Trophoblast cell (in vitro differentiated cells and primary cell): ENCODE measurements at regions not wholly inside any gene's neighbourhood (a gene's known extent, or its start where the extent isn't known, plus 50 kb on each side); places are given as distances from the start of the nearest gene placed in this dataset.
"Not testable (repeated sequence)": the region's sequence is repeated elsewhere in the genome, so short reads cannot be mapped to it uniquely, and the experiment has no call there.

ENCODE experiments used
- DNase-seq, 2 donors: peaks; one replicate each; pipeline ENCODE4 v3.0.0-alpha.2; 2016
- H2AFZ ChIP-seq: 2 replicates; pipeline ENCODE4 v1.6.1; 2013; ENCODE audit warnings: low read length, moderate library complexity, mild to moderate bottlenecking; ENCODE audit not compliant: insufficient read depth, poor library complexity
- H2AK5ac ChIP-seq: 2 replicates; pipeline ENCODE4 v1.6.1; 2013; ENCODE audit warnings: mild to moderate bottlenecking, low read length
- H2BK120ac ChIP-seq: 2 replicates; pipeline ENCODE4 v1.6.1; 2013; ENCODE audit warnings: low read length, mild to moderate bottlenecking, moderate library complexity; ENCODE audit not compliant: insufficient read depth, poor library complexity
- H2BK12ac ChIP-seq: 2 replicates; pipeline ENCODE4 v1.6.1; 2013; ENCODE audit warnings: mild to moderate bottlenecking, low read length, moderate library complexity
- H2BK5ac ChIP-seq: 2 replicates; pipeline ENCODE4 v1.6.1; 2013; ENCODE audit warnings: low read length, low read depth, moderate library complexity, mild to moderate bottlenecking; ENCODE audit not compliant: poor library complexity
- H3K14ac ChIP-seq: 2 replicates; pipeline ENCODE4 v1.6.1; 2013; ENCODE audit warnings: mild to moderate bottlenecking, low read length
- H3K18ac ChIP-seq: 2 replicates; pipeline ENCODE4 v1.6.1; 2013; ENCODE audit warnings: mild to moderate bottlenecking, low read length
- H3K23ac ChIP-seq: 2 replicates; pipeline ENCODE4 v1.6.1; 2013; ENCODE audit warnings: low read length
- H3K27ac ChIP-seq: 2 replicates; pipeline ENCODE4 v1.5.1; 2013; ENCODE audit warnings: low read depth, mild to moderate bottlenecking, inconsistent platforms, low read length, moderate library complexity
- H3K27me3 ChIP-seq: 2 replicates; pipeline ENCODE4 v1.6.1; 2013; ENCODE audit warnings: inconsistent platforms, mild to moderate bottlenecking, low read length, moderate library complexity; ENCODE audit not compliant: insufficient read depth
- H3K36me3 ChIP-seq, 2 experiments: 1 replicate in 1 of 2; 2 replicates in 1 of 2; pipeline ENCODE4 v1.6.1; 2013; ENCODE audit warnings: low read length in 2 of 2, mild to moderate bottlenecking in 2 of 2, moderate library complexity in 1 of 2; ENCODE audit not compliant: insufficient read depth in 2 of 2, control insufficient read depth in 1 of 2
- H3K4ac ChIP-seq: 2 replicates; pipeline ENCODE4 v1.6.1; 2013; ENCODE audit warnings: low read depth, mild to moderate bottlenecking, low read length, moderate library complexity
- H3K4me1 ChIP-seq, 2 experiments: 1 replicate in 1 of 2; 2 replicates in 1 of 2; pipeline ENCODE4 v1.6.1; 2013; ENCODE audit warnings: low read length in 2 of 2, mild to moderate bottlenecking in 2 of 2, moderate library complexity in 1 of 2; ENCODE audit not compliant: insufficient read depth in 2 of 2, control insufficient read depth in 1 of 2
- H3K4me2 ChIP-seq: 2 replicates; pipeline ENCODE4 v1.6.1; 2013; ENCODE audit warnings: inconsistent platforms, mild to moderate bottlenecking, low read length, moderate library complexity
- H3K4me3 ChIP-seq: 2 replicates; pipeline ENCODE4 v1.5.1; 2013; ENCODE audit warnings: mild to moderate bottlenecking, low read depth, low read length, inconsistent platforms
- H3K79me1 ChIP-seq: one replicate; pipeline ENCODE4 v1.6.1; 2013; ENCODE audit warnings: low read length
- H3K79me2 ChIP-seq: 2 replicates; pipeline ENCODE4 v1.6.1; 2013; ENCODE audit warnings: low read length, mild to moderate bottlenecking; ENCODE audit not compliant: control insufficient read depth, insufficient read depth, poor library complexity
- H3K9ac ChIP-seq: 2 replicates; pipeline ENCODE4 v1.6.1; 2013; ENCODE audit warnings: mild to moderate bottlenecking, low read length
- H3K9me3 ChIP-seq: 2 replicates; pipeline ENCODE4 v1.6.1; 2013; ENCODE audit warnings: low read depth, mild to moderate bottlenecking, control low read depth, inconsistent platforms, low read length; ENCODE audit not compliant: insufficient read depth
- H4K12ac ChIP-seq: 2 replicates; pipeline ENCODE4 v1.6.1; 2013; ENCODE audit warnings: low read depth, mild to moderate bottlenecking, low read length, moderate library complexity
- H4K8ac ChIP-seq: 2 replicates; pipeline ENCODE4 v1.6.1; 2013; ENCODE audit warnings: low read depth, mild to moderate bottlenecking, low read length, moderate library complexity
- H4K91ac ChIP-seq: one replicate; pipeline ENCODE4 v1.6.1; 2013; ENCODE audit warnings: low read depth, mild to moderate bottlenecking, low read length, moderate library complexity
- WGBS: extraction: QIAGEN DNeasy Blood & Tissue Kit; methylation state at CpG from one replicate; pipeline ENCODE4 v1.1.7; 2013; ENCODE audit warnings: missing lambda C conversion rate; ENCODE audit not compliant: insufficient read length, insufficient coverage; ENCODE audit errors: extremely low coverage; 5-methylcytosine and 5-hydroxymethylcytosine counted together

DNA sequence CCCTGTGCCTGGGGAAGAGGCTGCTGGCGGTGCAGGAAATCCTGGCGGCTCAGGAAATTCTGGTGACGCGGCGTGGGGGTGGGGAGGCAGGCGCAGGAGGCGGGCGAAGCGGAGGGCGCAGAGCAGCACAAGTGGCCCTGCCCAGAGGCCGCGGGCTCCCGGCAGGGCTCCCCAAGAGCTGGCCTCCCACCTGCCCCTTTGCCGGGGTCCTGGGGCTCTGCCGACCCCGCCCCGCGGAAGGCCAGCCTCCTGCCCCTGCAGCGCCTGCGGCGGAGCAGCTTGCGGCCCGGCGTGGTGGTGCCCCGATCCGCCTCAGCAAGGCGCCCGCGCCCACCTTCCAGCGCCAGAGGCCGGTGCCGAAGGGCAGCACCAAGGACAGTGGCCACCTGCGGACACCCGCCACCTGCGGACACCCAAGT is 100.2 kb upstream of the OR4C13 start:
- H3K27me3 ChIP-seq: no peaks in the 10 kb centered on the region
- no peak overlapping the region for H4K8ac ChIP-seq
- no peak overlapping the region for H3K23ac ChIP-seq
- H3K4me1 ChIP-seq: no peaks in the 10 kb centered on the region
- no CpG with 5 or more reads among the region's 35 CpGs for WGBS
- H3K9ac ChIP-seq: no peak overlapping the region
- H2BK12ac ChIP-seq: no peak overlapping the region
- H3K18ac ChIP-seq: no peak overlapping the region
- no peak overlapping the region for H2BK5ac ChIP-seq
- H3K27ac ChIP-seq: no peak overlapping the region
- H2AFZ ChIP-seq: no peak overlapping the region
- H3K4ac ChIP-seq: no peak overlapping the region
- H3K4me2 ChIP-seq: no peak overlapping the region
- no peak overlapping the region for H3K4me3 ChIP-seq
- H4K12ac ChIP-seq: no peak overlapping the region
- DNase-seq: no peak
- no peaks in the 10 kb centered on the region for H3K36me3 ChIP-seq
- H3K14ac ChIP-seq: no peak overlapping the region
- no peaks in the 10 kb centered on the region for H3K79me1 ChIP-seq
- no peaks in the 10 kb centered on the region for H3K79me2 ChIP-seq
- H3K9me3 ChIP-seq: peaks cover 26% of the 10 kb centered on the region
- no peak overlapping the region for H2AK5ac ChIP-seq
- no peak overlapping the region for H2BK120ac ChIP-seq
- H4K91ac ChIP-seq: no peak overlapping the region

- H4K12ac ChIP-seq, H4K8ac ChIP-seq, H4K91ac ChIP-seq, H3K14ac ChIP-seq, H3K4me3 ChIP-seq, H3K4me1 ChIP-seq, H2AK5ac ChIP-seq, H3K4ac ChIP-seq, H3K27ac ChIP-seq, H3K36me3 ChIP-seq, H2BK5ac ChIP-seq, H3K9ac ChIP-seq, H2BK12ac ChIP-seq, H3K18ac ChIP-seq, H3K27me3 ChIP-seq, H3K79me1 ChIP-seq, DNase-seq, H3K23ac ChIP-seq, H3K4me2 ChIP-seq, H2BK120ac ChIP-seq, H2AFZ ChIP-seq, H3K79me2 ChIP-seq: not testable (repeated sequence)
- peaks cover 38% of the 10 kb centered on the region for H3K9me3 ChIP-seq
- WGBS: no CpG with 5 or more reads among the region's 6 CpGs
Observed at GRCh38 chr11:49888875-49889274, 63.3 kb upstream of the OR4C13 start.

GRCh38 chr11:49891910-49892671 is 60.1 kb upstream of the OR4C13 start:
- not testable (repeated sequence) for H2BK5ac ChIP-seq, H3K14ac ChIP-seq, H4K91ac ChIP-seq, H3K18ac ChIP-seq, H2AFZ ChIP-seq, DNase-seq, H2AK5ac ChIP-seq, H3K4me2 ChIP-seq, H3K27ac ChIP-seq, H3K79me1 ChIP-seq, H3K23ac ChIP-seq, H2BK120ac ChIP-seq, H3K4me1 ChIP-seq, H3K36me3 ChIP-seq, H4K12ac ChIP-seq, H3K27me3 ChIP-seq, H3K4ac ChIP-seq, H4K8ac ChIP-seq, H3K9ac ChIP-seq, H3K79me2 ChIP-seq, H2BK12ac ChIP-seq, H3K4me3 ChIP-seq
- WGBS: no CpG with 5 or more reads among the region's 57 CpGs
- peaks cover 26% of the 10 kb centered on the region for H3K9me3 ChIP-seq

DNA sequence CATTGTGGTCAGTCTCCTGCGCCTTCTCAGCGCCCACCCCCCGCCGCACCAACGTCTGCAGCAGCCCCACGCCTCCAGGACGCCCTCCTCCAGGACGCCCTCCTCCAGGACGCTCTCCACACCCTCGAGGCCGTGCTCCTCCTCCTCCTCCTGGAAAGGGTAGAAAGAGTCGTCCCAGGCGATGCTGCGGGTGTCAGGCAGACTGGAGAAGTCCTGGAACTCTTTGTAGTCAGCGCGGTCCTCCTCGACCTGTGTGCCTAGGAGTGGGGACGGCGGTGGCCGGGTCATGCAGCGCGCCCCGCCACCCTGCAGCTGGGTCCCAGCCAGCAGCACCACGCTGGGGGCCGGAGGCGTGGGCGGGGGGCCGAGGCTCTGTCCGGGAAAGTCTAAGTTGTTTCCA is 58.7 kb upstream of the OR4C13 start:
- not testable (repeated sequence) for H3K79me1 ChIP-seq, H2AFZ ChIP-seq, H2BK12ac ChIP-seq, H3K4ac ChIP-seq, H3K27ac ChIP-seq, H3K4me1 ChIP-seq, H3K4me2 ChIP-seq, H4K8ac ChIP-seq, H3K27me3 ChIP-seq, H4K91ac ChIP-seq, H4K12ac ChIP-seq, H3K36me3 ChIP-seq, H3K4me3 ChIP-seq, DNase-seq, H2AK5ac ChIP-seq, H3K9ac ChIP-seq, H3K18ac ChIP-seq, H3K23ac ChIP-seq, H3K79me2 ChIP-seq, H2BK5ac ChIP-seq, H2BK120ac ChIP-seq, H3K14ac ChIP-seq
- no CpG with 5 or more reads among the region's 29 CpGs for WGBS
- peaks cover 24% of the 10 kb centered on the region for H3K9me3 ChIP-seq
